ENCODE measurements at regions not wholly inside any gene's neighbourhood (a gene's known extent, or its start where the extent isn't known, plus 50 kb on each side); places are given as distances from the start of the nearest gene placed in this dataset.

DNA sequence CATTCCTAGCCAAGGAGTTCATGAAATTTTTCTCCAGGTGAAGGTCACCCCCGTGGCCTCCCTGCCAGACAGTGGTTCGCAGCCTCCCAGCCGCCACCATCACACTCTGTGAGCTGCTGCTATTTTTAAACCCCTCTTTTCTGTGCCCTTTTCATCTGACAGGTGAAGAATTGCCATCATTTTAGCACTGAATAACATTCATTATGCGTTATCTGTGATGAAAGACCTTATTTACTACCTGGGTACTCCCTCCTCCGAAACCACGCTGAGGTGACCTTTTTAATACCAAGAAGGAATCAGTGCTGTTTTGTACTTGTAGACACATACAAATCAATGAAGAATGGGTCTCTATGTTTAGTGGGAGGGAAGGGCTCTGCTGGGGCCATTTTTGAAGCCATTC is 148.9 kb upstream of the GPR12 start:
- Histone ChIP-seq H2BK5ac (ENCODE audit: insufficient read length, low read length) (no peak overlapping the region), H3K4ac (ENCODE audit: low read depth, low read length) (no peak overlapping the region), H4K5ac (ENCODE audit: insufficient read length, low read depth, low read length) (no peak overlapping the region), H3K23ac (ENCODE audit: insufficient read length, low read depth, low read length) (no peak overlapping the region), H4K20me1 (ENCODE audit: control insufficient read depth, insufficient read depth, insufficient read length) (no peaks in the 10 kb centered on the region), H4K91ac (ENCODE audit: insufficient read length, low read depth, low read length) (no peak overlapping the region), H3K79me1 (ENCODE audit: insufficient read depth, low read depth, low read length, poor library complexity, severe bottlenecking) (no peaks in the 10 kb centered on the region), H2AFZ (ENCODE audit: low read length) (no peak overlapping the region), H3K9ac (ENCODE audit: extremely low read depth, insufficient read length, low read length) (no peak overlapping the region), H3K23me2 (ENCODE audit: insufficient read length, low read depth, low read length, poor library complexity, severe bottlenecking) (no peaks in the 10 kb centered on the region), H3K56ac (ENCODE audit: insufficient read length, low read depth, low read length) (no peak overlapping the region), H2BK20ac (ENCODE audit: low read depth, low read length, poor library complexity, severe bottlenecking) (no peak overlapping the region), H4K8ac (replicated peaks; ENCODE audit: insufficient read length, low read depth, low read length) (no peak overlapping the region), H3K18ac (ENCODE audit: insufficient read length, low read depth, low read length) (no peak overlapping the region), H3K14ac (ENCODE audit: insufficient read depth, low read length) (no peak overlapping the region), H2BK120ac (ENCODE audit: low read depth, low read length, poor library complexity, severe bottlenecking) (no peak overlapping the region), H3K79me2 (ENCODE audit: insufficient read depth, low read length) (no peaks in the 10 kb centered on the region), H2AK5ac (ENCODE audit: insufficient read length, low read length) (no peak overlapping the region), H3K27ac (ENCODE audit: insufficient read length, low read depth, low read length) (no peak overlapping the region), H2BK12ac (ENCODE audit: insufficient read length, low read depth, low read length) (no peak overlapping the region), H3K9me3 (ENCODE audit: control insufficient read depth, low read depth, low read length) (no peaks in the 10 kb centered on the region), H2BK15ac (ENCODE audit: low read depth, low read length) (no peak overlapping the region), H3K4me1 (ENCODE audit: insufficient read depth, low read length) (no peaks in the 10 kb centered on the region), H3K27me3 (ENCODE audit: insufficient read depth, low read length) (no peaks in the 10 kb centered on the region; the same call in 1 of the 2 replicates), H3T11ph (ENCODE audit: low read length) (no peak overlapping the region), H3K4me2 (ENCODE audit: insufficient read depth, insufficient read length, low read length) (no peak overlapping the region)
- DNase-seq, result no peak
- Mint-ChIP-seq H3K4me1 (no peaks in the 10 kb centered on the region), H3K36me3 (ENCODE audit: insufficient read depth in 1 of 3, low read depth in 3 of 3) (no peaks in the 10 kb centered on the region), H3K9me3 (no peaks in the 10 kb centered on the region), H3K27ac (no peak overlapping the region), H3K4me3 (no peak overlapping the region), H3K27me3 (ENCODE audit: low read depth) (peaks cover 10% of the 10 kb centered on the region)
- TF ChIP-seq, protein P1, sequence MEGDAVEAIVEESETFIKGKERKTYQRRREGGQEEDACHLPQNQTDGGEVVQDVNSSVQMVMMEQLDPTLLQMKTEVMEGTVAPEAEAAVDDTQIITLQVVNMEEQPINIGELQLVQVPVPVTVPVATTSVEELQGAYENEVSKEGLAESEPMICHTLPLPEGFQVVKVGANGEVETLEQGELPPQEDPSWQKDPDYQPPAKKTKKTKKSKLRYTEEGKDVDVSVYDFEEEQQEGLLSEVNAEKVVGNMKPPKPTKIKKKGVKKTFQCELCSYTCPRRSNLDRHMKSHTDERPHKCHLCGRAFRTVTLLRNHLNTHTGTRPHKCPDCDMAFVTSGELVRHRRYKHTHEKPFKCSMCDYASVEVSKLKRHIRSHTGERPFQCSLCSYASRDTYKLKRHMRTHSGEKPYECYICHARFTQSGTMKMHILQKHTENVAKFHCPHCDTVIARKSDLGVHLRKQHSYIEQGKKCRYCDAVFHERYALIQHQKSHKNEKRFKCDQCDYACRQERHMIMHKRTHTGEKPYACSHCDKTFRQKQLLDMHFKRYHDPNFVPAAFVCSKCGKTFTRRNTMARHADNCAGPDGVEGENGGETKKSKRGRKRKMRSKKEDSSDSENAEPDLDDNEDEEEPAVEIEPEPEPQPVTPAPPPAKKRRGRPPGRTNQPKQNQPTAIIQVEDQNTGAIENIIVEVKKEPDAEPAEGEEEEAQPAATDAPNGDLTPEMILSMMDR (conservative IDR thresholded peaks at IDR 0.05), result no peak
- no CpG with 5 or more reads among the region's 6 CpGs for WGBS (ENCODE audit: extremely low coverage, insufficient read length, low lambda C conversion rate)
